IMR-90 (cell line): ENCODE measurements at regions not wholly inside any gene's neighbourhood (a gene's known extent, or its start where the extent isn't known, plus 50 kb on each side); places are given as distances from the start of the nearest gene placed in this dataset.

Experiments used
- ATAC-seq: fragments of 200-7000 bp; cut with Tn5 transposase; 2 replicates; pipeline ENCODE4 v1.9.1; 2020; ENCODE audit warnings: low read depth, mild to moderate bottlenecking, moderate library complexity
- BruUV-seq: library from RNA; stranded (reverse); fragments of 400-500 nt; replicated peaks from 2 replicates; lab custom pipeline; 2021; lab: Mats Ljungman, UMichigan
- CTCF ChIA-PET: fragments of 300-600 bp; formaldehyde crosslinking; extraction: SDS; loops from one replicate; lab custom pipeline; 2021; ENCODE audit warnings: antibody characterized with exemption; lab: Yijun Ruan, JAX
- POLR2A ChIA-PET: fragments of 300-600 bp; sonication (Branson Sonifier 250); formaldehyde crosslinking; loops from one replicate; lab custom pipeline; 2022; ENCODE audit warnings: antibody characterized with exemption; ENCODE audit not compliant: unreplicated experiment; lab: Charles Lee
- DNase-seq: peaks from one replicate; pipeline ENCODE4 v3.0.0; 2013
- H2AFZ ChIP-seq: replicated peaks from 2 replicates; pipeline ENCODE3; 2013; ENCODE audit warnings: low read length, mild to moderate bottlenecking; ENCODE audit not compliant: poor library complexity
- H2AK5ac ChIP-seq: 2 replicates; pipeline ENCODE4 v1.6.1; 2013; ENCODE audit warnings: low read depth, low read length, inconsistent platforms
- H2AK9ac ChIP-seq: replicated peaks from 2 replicates; pipeline ENCODE3; 2013; ENCODE audit warnings: mild to moderate bottlenecking, low read depth, low read length, moderate library complexity; ENCODE audit not compliant: poor library complexity
- H2BK120ac ChIP-seq: 2 replicates; pipeline ENCODE4 v1.6.1; 2013; ENCODE audit warnings: low read depth, low read length, inconsistent platforms
- H2BK15ac ChIP-seq: 3 replicates; pipeline ENCODE4 v1.6.1; 2013; ENCODE audit warnings: low read depth, low read length, inconsistent platforms
- H2BK20ac ChIP-seq: 2 replicates; pipeline ENCODE4 v1.6.1; 2013; ENCODE audit warnings: low read depth, mild to moderate bottlenecking, inconsistent platforms, low read length, moderate library complexity
- H2BK5ac ChIP-seq: 2 replicates; pipeline ENCODE4 v1.6.1; 2013; ENCODE audit warnings: mild to moderate bottlenecking, low read depth, low read length, inconsistent platforms; ENCODE audit not compliant: poor library complexity, severe bottlenecking
- H3K14ac ChIP-seq: replicated peaks from 2 replicates; pipeline ENCODE4 v1.6.1; 2013; ENCODE audit warnings: low read depth, low read length, inconsistent platforms
- H3K18ac ChIP-seq: 2 replicates; pipeline ENCODE4 v1.6.1; 2013; ENCODE audit warnings: low read depth, low read length, control low read depth
- H3K23ac ChIP-seq: 2 replicates; pipeline ENCODE4 v1.6.1; 2013; ENCODE audit warnings: low read depth, low read length, inconsistent platforms
- H3K27ac ChIP-seq: 2 replicates; pipeline ENCODE4 v1.5.1; 2013; ENCODE audit warnings: mild to moderate bottlenecking, control low read depth, low read length; ENCODE audit not compliant: insufficient read depth
- H3K27me3 ChIP-seq: 2 replicates; pipeline ENCODE4 v1.6.1; 2013; ENCODE audit warnings: low read length; ENCODE audit not compliant: control insufficient read depth, insufficient read depth
- H3K36me3 ChIP-seq: 2 replicates; pipeline ENCODE4 v1.6.1; 2013; ENCODE audit warnings: low read length, mixed read lengths; ENCODE audit not compliant: control insufficient read depth, insufficient read depth
- H3K4ac ChIP-seq: 2 replicates; pipeline ENCODE4 v1.6.1; 2013; ENCODE audit warnings: low read depth, low read length, inconsistent platforms
- H3K4me1 ChIP-seq: 2 replicates; pipeline ENCODE4 v1.6.1; 2013; ENCODE audit warnings: low read length, mixed read lengths; ENCODE audit not compliant: control insufficient read depth, insufficient read depth
- H3K4me2 ChIP-seq: 2 replicates; pipeline ENCODE4 v1.6.1; 2013; ENCODE audit warnings: low read depth, mild to moderate bottlenecking, control low read depth, low read length, moderate library complexity
- H3K4me3 ChIP-seq: 2 replicates; pipeline ENCODE4 v1.5.1; 2013; ENCODE audit warnings: low read depth, mild to moderate bottlenecking, control low read depth, low read length, moderate library complexity; ENCODE audit not compliant: insufficient read depth
- H3K56ac ChIP-seq: 2 replicates; pipeline ENCODE4 v1.6.1; 2013; ENCODE audit warnings: low read length, inconsistent platforms; ENCODE audit not compliant: insufficient read depth; ENCODE audit errors: extremely low read depth
- H3K79me1 ChIP-seq, 2 experiments: 2 replicates each; pipeline ENCODE4 v1.6.1; 2013; ENCODE audit warnings: low read length in 2 of 2, inconsistent platforms in 1 of 2, low read depth in 1 of 2
- H3K9ac ChIP-seq: 2 replicates; pipeline ENCODE4 v1.6.1; 2013; ENCODE audit warnings: low read depth, low read length, control low read depth
- H3K9me1 ChIP-seq: 2 replicates; pipeline ENCODE4 v1.6.1; 2013; ENCODE audit warnings: low read length, inconsistent platforms; ENCODE audit not compliant: insufficient read depth
- H3K9me3 ChIP-seq: 2 replicates; pipeline ENCODE4 v1.6.1; 2013; ENCODE audit warnings: low read length; ENCODE audit not compliant: control insufficient read depth, insufficient read depth
- H4K20me1 ChIP-seq: 2 replicates; pipeline ENCODE4 v1.6.1; 2013; ENCODE audit warnings: low read length, inconsistent platforms; ENCODE audit not compliant: insufficient read depth
- H4K5ac ChIP-seq: 2 replicates; pipeline ENCODE4 v1.6.1; 2013; ENCODE audit warnings: mild to moderate bottlenecking, low read depth, low read length, control low read depth
- H4K8ac ChIP-seq, 2 experiments: 2 replicates each; pipeline ENCODE4 v1.6.1; 2013; ENCODE audit warnings: low read depth in 2 of 2, low read length in 2 of 2, control low read depth in 1 of 2, inconsistent platforms in 1 of 2
- H4K91ac ChIP-seq: 2 replicates; pipeline ENCODE4 v1.6.1; 2013; ENCODE audit warnings: low read depth, low read length, inconsistent platforms; ENCODE audit not compliant: insufficient read depth
- BHLHE40 ChIP-seq: fragments of 150-350 bp; IDR thresholded peaks from 2 replicates; pipeline ENCODE4 v1.6.1; 2016; ENCODE audit warnings: mild to moderate bottlenecking, low read depth, low read length
- CEBPB ChIP-seq: IDR thresholded peaks from 2 replicates; pipeline ENCODE4 v1.6.1; 2012; ENCODE audit warnings: low read depth, low read length, improper control_type of control experiment
- CHD1 ChIP-seq: IDR thresholded peaks from 2 replicates; pipeline ENCODE4 v1.6.1; 2012; ENCODE audit warnings: low read depth, low read length, improper control_type of control experiment
- FOS ChIP-seq: fragments of 150-350 bp; IDR thresholded peaks from 2 replicates; pipeline ENCODE4 v1.6.1; 2016; ENCODE audit warnings: low read depth, low read length
- MXI1 ChIP-seq: IDR thresholded peaks from 2 replicates; pipeline ENCODE4 v1.6.1; 2012; ENCODE audit warnings: low read depth, mild to moderate bottlenecking, low read length, moderate library complexity, borderline replicate concordance
- NFE2L2 ChIP-seq: fragments of 150-350 bp; IDR thresholded peaks from 2 replicates; pipeline ENCODE4 v1.6.1; 2016; ENCODE audit warnings: low read depth, mild to moderate bottlenecking, low read length
- POLR2A ChIP-seq: IDR thresholded peaks from 2 replicates; pipeline ENCODE4 v1.6.1; 2012; ENCODE audit warnings: mild to moderate bottlenecking, low read depth, low read length
- RAD21 ChIP-seq: IDR thresholded peaks from 2 replicates; pipeline ENCODE4 v1.6.1; 2012; ENCODE audit warnings: low read length, improper control_type of control experiment
- RCOR1 ChIP-seq: IDR thresholded peaks from 2 replicates; pipeline ENCODE4 v1.6.1; 2012; ENCODE audit warnings: mild to moderate bottlenecking, low read length, improper control_type of control experiment; ENCODE audit not compliant: insufficient replicate concordance
- RFX5 ChIP-seq: IDR thresholded peaks from 2 replicates; pipeline ENCODE4 v1.8.0; 2012; ENCODE audit warnings: low read depth, mild to moderate bottlenecking, low read length, moderate library complexity
- SMC3 ChIP-seq: fragments of 150-350 bp; IDR thresholded peaks from 2 replicates; pipeline ENCODE4 v1.6.1; 2016; ENCODE audit warnings: low read depth, mild to moderate bottlenecking, antibody characterized with exemption, low read length, moderate library complexity
- WGBS, 2 experiments: methylation state at CpG; one replicate each; pipeline versions ENCODE4 v1.1.5 to v1.1.7; 2013; ENCODE audit warnings: missing lambda C conversion rate in 2 of 2; ENCODE audit not compliant: insufficient read length in 1 of 2; ENCODE audit errors: extremely low coverage in 2 of 2; 5-methylcytosine and 5-hydroxymethylcytosine counted together
- dilution Hi-C: fragments of 300-500 bp; cut with HindIII; formaldehyde crosslinking; loops from one replicate; pipeline ENCODE4 v1.14.3; 2018; ENCODE audit warnings: low sequenced_read_pairs; ENCODE audit not compliant: unreplicated experiment
- in situ Hi-C: fragments of 300-500 bp; cut with MboI; formaldehyde crosslinking; loops from 3 replicates; pipeline ENCODE4 v1.14.3; 2019; ENCODE audit warnings: low sequenced_read_pairs, inconsistent platforms, mixed read lengths
- intact Hi-C: fragments of 100-400 bp; cut with micrococcal nuclease; formaldehyde crosslinking; loops from 2 replicates; pipeline ENCODE4 v1.10.0; 2022
- TF ChIP-seq, protein P1 (sequence below): conservative IDR thresholded peaks from 2 replicates; pipeline ENCODE4 v1.5.1; 2012; ENCODE audit warnings: mild to moderate bottlenecking, low read depth, low read length, improper control_type of control experiment
- TF ChIP-seq, protein P2 (sequence below): fragments of 150-350 bp; IDR thresholded peaks from 2 replicates; pipeline ENCODE4 v1.6.1; 2017; ENCODE audit warnings: mild to moderate bottlenecking, antibody characterized with exemption, low read length, low read depth

DNA sequence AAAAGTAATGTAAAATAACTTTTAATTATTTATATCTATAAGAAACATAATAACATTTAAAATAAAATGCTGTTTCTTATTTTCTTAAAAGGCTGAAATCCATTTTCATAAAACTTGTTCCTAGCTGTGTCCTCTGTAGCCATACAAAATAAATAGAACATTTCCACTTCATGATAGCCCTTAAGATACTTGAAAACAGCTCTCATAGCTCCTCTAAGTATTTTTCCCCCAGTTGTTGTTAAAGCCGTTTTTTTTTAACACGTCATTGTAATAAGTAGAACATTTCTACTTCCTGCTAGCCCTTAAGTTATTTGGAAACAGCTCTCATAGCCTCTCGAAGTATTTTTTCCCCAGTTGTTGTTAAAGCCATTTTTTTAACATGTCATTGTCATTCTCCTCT, 97.3 kb upstream of the SOX3 start:
- Histone ChIP-seq H3K23ac (no peak overlapping the region), H3K4me2 (no peak overlapping the region), H3K9ac (no peak overlapping the region), H4K5ac (no peak overlapping the region), H2AK9ac (no peak overlapping the region), H4K20me1 (no peaks in the 10 kb centered on the region), H2BK15ac (no peak overlapping the region), H2BK20ac (no peak overlapping the region), H3K4me1 (no peaks in the 10 kb centered on the region), H3K9me3 (no peaks in the 10 kb centered on the region), H4K8ac (no peak overlapping the region), H3K4ac (no peak overlapping the region), H2AK5ac (no peak overlapping the region), H2AFZ (no peak overlapping the region), H3K27ac (no peak overlapping the region), H3K4me3 (no peak overlapping the region), H3K14ac (no peak overlapping the region), H3K9me1 (no peaks in the 10 kb centered on the region), H2BK120ac (no peak overlapping the region), H3K18ac (no peak overlapping the region), H3K79me1 (no peaks in the 10 kb centered on the region), H4K91ac (no peak overlapping the region), H3K36me3 (no peaks in the 10 kb centered on the region), H3K56ac (no peak overlapping the region), H2BK5ac (no peak overlapping the region), H3K27me3 (no peaks in the 10 kb centered on the region)
- WGBS, 2 experiments, result no CpG with 5 or more reads among the region's 3 CpGs
- CTCF ChIA-PET, result no interaction called here
- no peak for TF ChIP-seq NFE2L2
- no peak for TF ChIP-seq RFX5
- no peak for TF ChIP-seq POLR2A
- no peak for TF ChIP-seq FOS
- no peak for TF ChIP-seq RAD21
- TF ChIP-seq MXI1, result no peak
- no peak for TF ChIP-seq RCOR1
- TF ChIP-seq, protein P1, sequence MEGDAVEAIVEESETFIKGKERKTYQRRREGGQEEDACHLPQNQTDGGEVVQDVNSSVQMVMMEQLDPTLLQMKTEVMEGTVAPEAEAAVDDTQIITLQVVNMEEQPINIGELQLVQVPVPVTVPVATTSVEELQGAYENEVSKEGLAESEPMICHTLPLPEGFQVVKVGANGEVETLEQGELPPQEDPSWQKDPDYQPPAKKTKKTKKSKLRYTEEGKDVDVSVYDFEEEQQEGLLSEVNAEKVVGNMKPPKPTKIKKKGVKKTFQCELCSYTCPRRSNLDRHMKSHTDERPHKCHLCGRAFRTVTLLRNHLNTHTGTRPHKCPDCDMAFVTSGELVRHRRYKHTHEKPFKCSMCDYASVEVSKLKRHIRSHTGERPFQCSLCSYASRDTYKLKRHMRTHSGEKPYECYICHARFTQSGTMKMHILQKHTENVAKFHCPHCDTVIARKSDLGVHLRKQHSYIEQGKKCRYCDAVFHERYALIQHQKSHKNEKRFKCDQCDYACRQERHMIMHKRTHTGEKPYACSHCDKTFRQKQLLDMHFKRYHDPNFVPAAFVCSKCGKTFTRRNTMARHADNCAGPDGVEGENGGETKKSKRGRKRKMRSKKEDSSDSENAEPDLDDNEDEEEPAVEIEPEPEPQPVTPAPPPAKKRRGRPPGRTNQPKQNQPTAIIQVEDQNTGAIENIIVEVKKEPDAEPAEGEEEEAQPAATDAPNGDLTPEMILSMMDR, result no peak
- TF ChIP-seq SMC3, result no peak
- no peak for TF ChIP-seq BHLHE40
- TF ChIP-seq CHD1, result no peak
- TF ChIP-seq, protein P2, sequence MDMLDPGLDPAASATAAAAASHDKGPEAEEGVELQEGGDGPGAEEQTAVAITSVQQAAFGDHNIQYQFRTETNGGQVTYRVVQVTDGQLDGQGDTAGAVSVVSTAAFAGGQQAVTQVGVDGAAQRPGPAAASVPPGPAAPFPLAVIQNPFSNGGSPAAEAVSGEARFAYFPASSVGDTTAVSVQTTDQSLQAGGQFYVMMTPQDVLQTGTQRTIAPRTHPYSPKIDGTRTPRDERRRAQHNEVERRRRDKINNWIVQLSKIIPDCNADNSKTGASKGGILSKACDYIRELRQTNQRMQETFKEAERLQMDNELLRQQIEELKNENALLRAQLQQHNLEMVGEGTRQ, result no peak
- TF ChIP-seq CEBPB, result no peak
- intact Hi-C loops, result no loop called here
- in situ Hi-C loops, result no loop called here
- dilution Hi-C loops, result no loop called here
- ATAC-seq (no peak), DNase-seq (no peak)
- POLR2A ChIA-PET, result no interaction called here
- no TSS peak for BruUV-seq
